Renal cortex interstitium (tissue), 11 donors: ENCODE measurements at regions not wholly inside any gene's neighbourhood (a gene's known extent, or its start where the extent isn't known, plus 50 kb on each side); places are given as distances from the start of the nearest gene placed in this dataset.
A peak's percentile ranks its signal among the peaks of the same experiment; 100 is the strongest.

Experiments used
- DNase-seq, 11 donors: peaks; one replicate each; pipeline ENCODE4 v3.0.0-alpha.2; 2013; ENCODE audit warnings: low read depth in 9 of 11, low spot score in 4 of 11; ENCODE audit errors: extremely low read depth in 1 of 11

DNA sequence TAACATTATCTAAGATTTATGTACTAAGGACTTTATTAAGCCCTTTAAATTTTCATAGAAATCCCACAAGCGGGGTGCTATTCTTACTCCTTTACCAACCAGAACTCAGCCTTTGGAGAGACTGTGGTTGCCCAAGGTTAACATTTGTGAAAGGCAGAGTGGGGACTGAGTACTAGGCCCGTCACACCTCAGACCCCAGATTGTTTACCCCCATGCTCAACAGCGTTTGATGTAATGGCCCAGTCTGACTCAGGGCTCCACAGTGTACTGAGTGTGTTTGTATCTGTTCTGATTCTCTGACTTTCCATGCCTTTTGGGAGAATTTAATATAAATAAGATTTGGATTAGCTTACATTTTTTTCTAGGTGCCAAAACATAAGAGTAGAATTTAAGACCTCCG lies 110.0 kb downstream of the GAS1 start:
- no peak for DNase-seq

DNA sequence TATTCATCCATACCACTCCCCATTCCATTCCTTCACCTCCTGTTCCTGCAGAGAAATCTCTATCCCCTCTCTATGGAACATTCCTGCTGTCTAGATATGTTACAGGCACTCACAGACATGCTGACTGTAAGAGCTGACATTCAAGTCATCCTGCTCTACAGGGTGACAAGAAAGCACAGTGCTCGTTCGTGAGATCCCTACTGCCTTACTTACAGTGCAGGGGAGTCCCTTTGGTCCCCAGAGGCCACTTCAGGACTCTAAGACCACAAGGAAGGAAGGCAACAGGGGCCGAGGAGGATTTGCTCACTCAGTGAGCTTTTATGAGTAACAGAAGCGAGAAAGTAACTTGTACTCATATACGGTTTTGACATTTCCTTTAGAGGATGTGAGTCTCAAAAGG lies 110.5 kb downstream of the GAS1 start:
- DNase-seq = no peak

DNA sequence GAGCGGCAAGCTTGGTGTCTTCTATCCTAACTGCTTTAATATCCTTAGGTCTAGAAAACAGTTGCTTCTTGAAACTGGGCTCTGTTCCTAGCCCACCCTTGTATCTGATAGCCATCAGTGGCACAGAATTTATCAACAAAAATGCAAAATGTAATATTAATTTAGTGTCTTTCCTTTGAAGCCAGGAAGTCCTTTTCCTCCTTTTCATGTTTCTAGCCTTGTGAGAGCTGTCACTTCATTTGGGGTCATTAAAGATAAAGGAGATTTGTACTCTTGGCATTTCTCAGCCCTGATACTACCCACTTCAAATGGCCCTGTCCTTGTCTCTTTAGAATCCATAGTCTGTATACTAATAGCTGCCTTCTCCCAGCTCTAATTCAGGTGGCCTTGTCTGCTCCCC lies 111.0 kb downstream of the GAS1 start:
- no peak for DNase-seq

DNA sequence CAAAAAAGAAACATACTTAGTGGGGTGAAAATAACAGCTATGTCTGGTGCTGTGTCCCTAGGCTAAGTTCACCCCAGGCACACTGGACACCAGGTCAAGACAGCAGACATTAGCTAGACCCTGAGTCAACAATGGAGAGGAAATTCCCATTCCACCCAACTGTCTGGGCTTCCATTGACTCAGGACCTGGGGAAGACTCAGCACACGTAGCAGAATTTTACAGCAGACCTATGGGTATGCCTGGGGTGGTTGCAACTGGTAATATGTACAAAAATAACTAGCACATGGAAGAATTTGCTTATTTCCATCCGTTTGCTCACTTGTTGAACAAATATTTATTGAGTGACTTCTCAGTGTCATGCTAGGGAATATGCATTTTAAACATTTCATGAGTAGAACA lies 117.0 kb downstream of the GAS1 start:
- DNase-seq = no peak

GRCh38 chr9:86829496-86830046 lies 117.7 kb downstream of the GAS1 start:
- no peak for DNase-seq

GRCh38 chr9:86828631-86829030 lies 118.7 kb downstream of the GAS1 start:
- no peak for DNase-seq

DNA sequence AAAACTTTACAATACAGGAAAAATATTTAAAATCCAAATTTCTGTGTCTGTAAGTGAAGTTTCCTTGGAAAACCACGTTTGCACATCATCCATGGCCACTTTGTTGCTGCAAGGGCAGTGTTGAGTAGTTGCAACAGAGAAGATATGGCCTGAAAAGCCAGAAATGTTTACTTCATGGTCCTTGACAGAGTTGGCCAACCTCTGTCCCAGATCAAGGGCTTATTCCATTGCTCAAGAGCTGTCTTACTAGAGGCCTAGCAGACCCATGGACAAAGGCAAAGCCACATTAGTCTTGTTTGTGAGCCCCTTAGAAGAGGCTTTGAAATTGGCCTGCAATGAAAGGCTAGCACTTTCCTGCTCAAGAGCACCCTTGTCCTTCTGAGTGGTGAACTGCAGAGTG lies 119.4 kb downstream of the GAS1 start:
- DNase-seq = no peak

GRCh38 chr9:86825299-86825698 lies 122.0 kb downstream of the GAS1 start:
- DNase-seq = no peak

DNA sequence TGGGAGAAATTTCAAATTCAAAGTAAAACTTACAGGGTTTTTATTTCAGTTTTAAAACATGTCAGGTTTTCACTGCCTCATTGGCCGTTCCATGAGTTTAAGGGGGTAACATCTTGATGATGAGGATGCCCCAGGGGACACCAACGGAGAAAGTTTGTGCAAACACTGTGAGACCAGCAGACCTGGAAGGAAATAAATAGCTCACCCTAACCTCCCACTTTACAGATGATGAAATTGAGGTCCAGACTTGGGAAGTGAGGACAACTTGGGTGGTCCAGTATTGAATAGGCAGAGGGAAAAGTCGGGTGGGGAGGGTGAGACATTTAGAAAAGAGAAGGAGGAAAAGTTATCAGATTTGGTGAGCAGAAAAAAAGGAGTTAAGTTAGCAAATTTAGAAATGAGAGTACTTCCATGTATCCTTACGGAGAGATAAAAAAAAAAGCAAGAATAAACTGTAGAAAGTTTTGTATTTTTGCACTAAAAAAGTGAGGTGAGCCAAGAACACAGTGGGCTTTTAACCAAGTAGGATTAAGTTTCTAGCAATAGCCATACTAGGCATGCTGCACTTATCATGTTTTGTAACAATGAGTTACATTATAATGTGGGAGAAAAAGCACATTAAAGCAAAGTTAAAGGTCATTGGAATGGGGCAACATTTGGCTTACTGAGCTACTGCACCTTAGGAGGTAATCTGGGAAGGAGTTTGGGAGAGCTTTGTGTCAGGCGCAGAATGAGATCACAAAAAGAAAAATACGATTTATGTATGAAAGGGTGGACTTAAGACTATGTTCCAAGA lies 125.1 kb downstream of the GAS1 start:
- no peak for DNase-seq

- no peak for DNase-seq
These were observed 126.1 kb downstream of the GAS1 start for GRCh38 chr9:86821006-86821845.

DNA sequence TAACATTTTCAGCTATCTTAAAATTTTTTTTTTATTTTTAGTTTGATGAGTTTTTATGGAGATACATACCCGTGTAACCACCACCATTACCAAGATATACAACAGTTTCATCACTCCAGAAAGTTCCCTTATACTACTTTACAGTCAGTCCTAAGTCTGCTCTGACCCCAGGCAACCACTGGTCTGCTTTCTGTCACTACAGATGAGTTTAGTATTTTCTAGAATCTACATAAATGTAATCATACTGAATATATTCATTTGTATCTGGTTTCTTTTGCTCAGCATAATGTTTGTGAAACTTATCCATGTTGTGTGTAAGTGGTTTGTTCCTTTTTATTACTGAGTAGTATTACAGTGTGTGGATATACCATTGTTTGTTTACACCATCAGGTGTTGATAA lies 127.8 kb downstream of the GAS1 start:
- no peak for DNase-seq

DNA sequence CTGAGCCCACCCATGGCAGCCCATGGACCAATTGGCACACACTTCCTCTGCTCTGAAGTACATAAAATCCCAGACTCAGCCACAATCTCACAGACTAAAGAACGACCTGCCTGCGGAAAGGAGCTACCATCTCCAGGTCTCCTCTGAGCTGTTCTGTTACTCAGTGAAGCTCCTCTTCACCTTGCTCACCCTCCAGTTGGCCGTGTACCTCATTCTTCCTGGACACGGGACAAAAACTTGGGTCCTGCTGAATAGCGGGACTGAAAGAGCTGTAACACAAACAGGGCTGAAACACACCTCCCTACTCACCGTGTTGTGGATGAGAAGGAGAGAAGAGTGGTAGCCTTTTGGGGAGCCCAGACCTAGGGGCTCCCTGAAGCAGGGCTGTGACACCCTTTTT lies 128.7 kb downstream of the GAS1 start:
- DNase-seq = no peak

DNA sequence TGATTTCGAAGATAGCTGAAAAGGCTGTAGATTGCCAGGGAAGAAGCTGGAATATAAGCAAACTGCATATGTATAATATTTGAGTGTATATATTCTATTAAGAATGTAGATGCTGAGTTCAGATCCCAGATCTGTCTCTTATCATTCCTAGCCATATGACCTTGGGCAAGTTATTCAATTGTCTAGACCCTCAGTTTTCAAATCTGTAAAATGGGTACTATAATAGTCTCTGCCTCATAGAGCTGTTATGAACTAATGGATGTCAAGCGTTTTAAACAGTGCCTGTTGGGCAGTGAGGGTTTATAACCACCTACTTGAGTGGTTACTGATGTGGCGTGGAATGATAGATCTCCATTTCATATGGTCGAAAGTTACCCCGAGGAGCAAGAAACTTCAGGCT lies 130.4 kb downstream of the GAS1 start:
- no peak for DNase-seq

- no peak for DNase-seq
These were observed 130.9 kb downstream of the GAS1 start for GRCh38 chr9:86816366-86816765.

DNA sequence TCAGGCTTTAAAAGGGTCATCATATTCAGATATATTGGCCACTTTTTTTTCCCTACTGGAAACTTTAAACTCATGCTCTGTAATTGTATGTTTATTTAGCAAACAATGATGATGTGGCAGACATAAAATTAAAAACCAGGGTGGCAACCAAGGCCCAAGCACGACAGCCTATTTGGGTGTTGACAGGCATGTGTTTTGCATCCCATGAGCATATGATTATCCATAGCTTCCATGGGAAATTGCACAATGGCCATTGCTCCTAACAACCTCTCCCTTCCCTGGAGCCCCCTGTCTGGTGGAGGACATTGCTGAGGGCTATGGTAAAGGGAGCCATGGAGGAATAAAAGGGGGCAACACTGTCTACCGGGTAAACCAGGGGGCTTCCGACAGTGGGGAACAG lies 134.7 kb downstream of the GAS1 start:
- no peak for DNase-seq

GRCh38 chr9:86809759-86810367 lies 137.4 kb downstream of the GAS1 start:
- no peak for DNase-seq

GRCh38 chr9:86809151-86809550 lies 138.2 kb downstream of the GAS1 start:
- DNase-seq = no peak

DNA sequence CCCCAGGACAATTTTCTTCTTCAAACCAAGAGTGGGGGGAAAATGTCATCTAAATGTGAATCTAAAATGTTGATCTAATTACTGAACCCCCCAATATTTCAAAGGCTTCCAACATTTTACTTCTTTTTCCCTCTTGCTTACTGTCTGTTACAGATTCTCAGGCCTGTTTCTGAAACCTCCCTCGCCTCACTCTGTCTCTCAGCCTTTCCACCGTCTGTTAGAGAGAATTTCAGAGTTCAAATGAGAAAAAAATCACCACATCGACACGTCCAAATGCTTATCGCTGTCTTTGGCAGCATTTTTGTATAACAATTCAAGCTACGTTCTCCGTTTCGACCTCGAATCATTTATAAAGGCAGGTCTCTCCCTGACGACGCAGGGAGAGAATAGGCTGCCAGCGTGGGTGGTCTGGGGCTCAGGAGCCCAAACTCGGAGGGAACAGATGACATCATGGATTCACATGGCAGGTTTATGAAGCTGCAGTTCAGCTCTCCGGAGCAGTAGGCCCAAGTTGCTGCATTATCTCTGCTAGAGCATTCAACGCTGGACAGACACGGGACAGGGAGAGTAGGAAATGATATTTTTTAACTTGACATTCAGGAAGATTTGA lies 139.8 kb downstream of the GAS1 start:
- DNase-seq = peak in 10 of 11 donors; percentile 44 to 72 (median 62)

DNA sequence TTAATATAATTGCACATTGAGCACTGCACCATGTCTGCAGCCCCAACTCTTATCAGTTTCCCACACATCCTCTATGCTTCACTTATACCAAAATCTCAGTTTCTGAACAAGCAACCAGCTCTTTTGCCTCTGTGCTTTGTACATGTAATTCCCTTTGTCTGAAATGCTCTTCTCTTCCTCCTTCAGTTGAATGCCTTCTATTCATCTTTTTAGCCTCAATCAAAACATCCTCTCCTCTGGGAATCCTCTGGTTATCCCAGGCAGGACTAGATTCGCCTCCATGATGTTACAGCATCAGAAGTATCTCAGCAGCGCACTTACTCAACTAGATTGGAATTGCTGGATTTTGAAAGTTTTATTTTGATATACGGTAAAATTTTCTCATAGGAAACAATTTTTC lies 143.3 kb downstream of the GAS1 start:
- no peak for DNase-seq
